ENCODE measurements at regions not wholly inside any gene's neighbourhood (a gene's known extent, or its start where the extent isn't known, plus 50 kb on each side); places are given as distances from the start of the nearest gene placed in this dataset.

GRCh38 chr13:89937420-89937819 is 1410.1 kb upstream of the MIR17HG start:
- H3K4me1 ChIP-seq, result no peaks in the 10 kb centered on the region
- H3K27ac ChIP-seq, result no peak overlapping the region
- H3K9me3 ChIP-seq, result no peaks in the 10 kb centered on the region
- DNase-seq, result no peak
- no peak overlapping the region for H3K4me3 ChIP-seq
- no peaks in the 10 kb centered on the region for H3K36me3 ChIP-seq
- intact Hi-C loops (cut with DNase I), result no loop called here
- H3K27me3 ChIP-seq, result no peaks in the 10 kb centered on the region
- 79 to 87% methylated on average over 3 of the region's 3 CpGs for WGBS, 2 donors
- TF ChIP-seq POLR2A (IDR thresholded peaks at IDR 0.05), result no peak
- TF ChIP-seq CTCF (IDR thresholded peaks at IDR 0.05), result no peak
- no peak for TF ChIP-seq POLR2AphosphoS5 (IDR thresholded peaks at IDR 0.05)
- no peak for TF ChIP-seq EP300 (IDR thresholded peaks at IDR 0.05)

GRCh38 chr13:89940383-89940782 is 1407.1 kb upstream of the MIR17HG start:
- Histone ChIP-seq H3K27me3 (no peaks in the 10 kb centered on the region), H3K27ac (no peak overlapping the region), H3K36me3 (no peaks in the 10 kb centered on the region), H3K4me1 (no peaks in the 10 kb centered on the region), H3K4me3 (no peak overlapping the region), H3K9me3 (no peaks in the 10 kb centered on the region)
- no peak for DNase-seq
- intact Hi-C loops (cut with DNase I), result no loop called here
- TF ChIP-seq POLR2AphosphoS5 (IDR thresholded peaks at IDR 0.05) (no peak), EP300 (IDR thresholded peaks at IDR 0.05) (no peak), CTCF (IDR thresholded peaks at IDR 0.05) (no peak), POLR2A (IDR thresholded peaks at IDR 0.05) (no peak)
- 59 to 70% methylated on average over 1 of the region's 1 CpG for WGBS, 2 donors

GRCh38 chr13:89943139-89943538 is 1404.3 kb upstream of the MIR17HG start:
- Histone ChIP-seq H3K27ac (no peak overlapping the region), H3K27me3 (no peaks in the 10 kb centered on the region), H3K36me3 (no peaks in the 10 kb centered on the region), H3K9me3 (peaks cover 0 to 2% (median 0%) of the 10 kb centered on the region in 4 donors), H3K4me1 (no peaks in the 10 kb centered on the region), H3K4me3 (no peak overlapping the region)
- intact Hi-C loops (cut with DNase I), result no loop called here
- no peak for TF ChIP-seq POLR2AphosphoS5 (IDR thresholded peaks at IDR 0.05)
- no peak for TF ChIP-seq POLR2A (IDR thresholded peaks at IDR 0.05)
- no peak for TF ChIP-seq CTCF (IDR thresholded peaks at IDR 0.05)
- no peak for TF ChIP-seq EP300 (IDR thresholded peaks at IDR 0.05)
- no peak for DNase-seq

- Histone ChIP-seq H3K27me3 (no peaks in the 10 kb centered on the region), H3K4me1 (no peaks in the 10 kb centered on the region), H3K27ac (no peak overlapping the region), H3K9me3 (peaks cover 0 to 3% (median 0%) of the 10 kb centered on the region in 4 donors), H3K36me3 (no peaks in the 10 kb centered on the region), H3K4me3 (no peak overlapping the region)
- no peak for DNase-seq
- intact Hi-C loops (cut with DNase I), result no loop called here
- TF ChIP-seq POLR2AphosphoS5 (IDR thresholded peaks at IDR 0.05) (no peak), EP300 (IDR thresholded peaks at IDR 0.05) (no peak), CTCF (IDR thresholded peaks at IDR 0.05) (no peak)
Observed at GRCh38 chr13:89950225-89950624, 1397.3 kb upstream of the MIR17HG start.

GRCh38 chr13:89951341-89951740 is 1396.1 kb upstream of the MIR17HG start:
- whole genome bisulfite sequencing, 2 donors, result 89 to 93% methylated on average over 3 of the region's 3 CpGs
- H3K36me3 ChIP-seq, result no peaks in the 10 kb centered on the region
- intact Hi-C loops (cut with DNase I), result no loop called here

More at GRCh38 chr13:89951341-89951740, 1396.1 kb upstream of the MIR17HG start:
- TF ChIP-seq CTCF (IDR thresholded peaks at IDR 0.05), result no peak
- H3K4me1 ChIP-seq, result no peaks in the 10 kb centered on the region
- H3K9me3 ChIP-seq, result peaks cover 0 to 3% (median 0%) of the 10 kb centered on the region in 4 donors
- DNase-seq, result no peak
- no peaks in the 10 kb centered on the region for H3K27me3 ChIP-seq
- H3K4me3 ChIP-seq, result no peak overlapping the region
- H3K27ac ChIP-seq, result no peak overlapping the region

Measured in sigmoid colon (tissue), 6 donors.